Stimulated activated CD4-positive, alpha-beta T cell treated with anti-CD3 and anti-CD28 coated beads, TNF-alpha, amount 100 ng/mL, for 48 hours (primary cell): ENCODE measurements at regions not wholly inside any gene's neighbourhood (a gene's known extent, or its start where the extent isn't known, plus 50 kb on each side); places are given as distances from the start of the nearest gene placed in this dataset.

Experiments used
- DNase-seq, 3 donors: peaks; one replicate each; pipeline ENCODE4 v3.0.0-alpha.2; 2020; ENCODE audit warnings: low read depth in 3 of 3

DNA sequence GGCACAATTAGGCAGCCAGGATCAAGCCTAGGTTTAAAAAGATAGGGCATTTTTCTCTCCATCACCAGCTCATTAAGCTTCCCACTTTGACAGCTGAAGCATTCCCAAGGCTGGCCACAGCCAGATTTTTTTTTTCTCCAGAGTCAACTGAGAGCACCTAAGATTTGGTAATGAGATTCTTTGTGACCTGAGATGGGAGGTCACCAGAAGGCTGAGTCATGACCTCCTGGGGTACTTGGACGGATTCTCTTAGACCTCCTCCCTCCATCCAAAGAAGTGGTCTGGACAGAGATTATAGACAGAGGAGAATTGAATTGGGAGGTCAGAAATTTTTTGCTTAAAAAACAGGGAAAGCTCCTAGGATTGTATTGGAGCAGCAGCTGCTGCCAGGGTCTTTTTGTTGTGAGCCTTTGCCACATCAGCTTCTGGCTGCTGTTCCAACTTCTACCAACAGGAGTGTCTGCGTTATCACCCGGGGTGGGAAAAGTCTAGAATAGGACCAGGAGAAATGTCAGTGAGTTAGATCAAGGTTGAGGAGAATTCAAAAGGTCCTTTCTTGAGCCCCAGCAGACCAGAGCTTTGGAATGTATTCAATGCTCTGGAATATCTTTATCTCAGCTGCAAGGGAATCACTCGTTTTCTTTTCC lies 221.2 kb upstream of the N4BP1 start:
- no peak for DNase-seq

DNA sequence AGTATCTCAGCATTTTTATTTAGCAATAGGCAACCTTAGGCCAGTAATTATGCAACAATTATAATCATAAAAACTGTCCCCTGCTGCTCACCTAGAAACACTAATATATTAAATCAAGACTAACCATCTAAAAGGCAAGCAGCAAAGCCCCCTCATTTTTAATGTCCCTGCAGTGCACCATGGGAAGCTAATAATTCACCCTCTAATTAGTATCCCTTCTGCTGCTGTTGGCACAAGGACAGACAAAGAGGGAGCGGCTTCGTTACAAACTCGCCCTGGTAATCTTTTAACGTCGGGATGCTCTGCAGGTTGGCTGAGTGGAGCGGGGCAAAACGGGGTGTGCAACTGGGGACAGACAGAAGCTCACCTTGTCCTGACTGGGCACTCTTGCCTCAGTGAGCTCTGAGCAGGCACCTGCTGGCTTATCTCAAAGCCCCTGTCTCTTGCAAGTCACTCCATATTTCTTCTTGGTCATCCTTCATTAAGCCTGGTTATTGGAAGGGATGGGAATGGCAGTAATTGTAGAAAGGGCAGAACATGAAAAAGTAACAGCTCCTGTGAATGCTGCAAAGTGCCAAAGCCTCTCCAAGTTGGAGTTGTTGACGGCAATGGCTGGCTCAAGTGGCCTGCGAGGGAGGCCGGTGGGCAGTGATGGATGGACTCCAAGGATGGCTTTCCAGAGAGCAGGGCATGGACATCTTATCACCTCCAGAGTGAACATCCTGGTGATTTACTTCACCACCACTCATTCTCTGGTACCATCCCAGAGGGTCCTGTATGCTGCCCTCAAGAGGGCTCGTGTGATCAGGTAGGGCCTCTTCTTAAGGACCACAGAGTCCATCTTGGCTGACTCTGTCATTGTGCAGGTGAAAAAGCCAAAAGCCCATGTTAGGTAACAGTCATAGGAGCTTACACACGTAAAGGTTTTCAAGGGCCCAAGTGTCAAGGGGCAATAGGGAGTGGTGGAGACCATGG lies 219.6 kb upstream of the N4BP1 start:
- no peak for DNase-seq

DNA sequence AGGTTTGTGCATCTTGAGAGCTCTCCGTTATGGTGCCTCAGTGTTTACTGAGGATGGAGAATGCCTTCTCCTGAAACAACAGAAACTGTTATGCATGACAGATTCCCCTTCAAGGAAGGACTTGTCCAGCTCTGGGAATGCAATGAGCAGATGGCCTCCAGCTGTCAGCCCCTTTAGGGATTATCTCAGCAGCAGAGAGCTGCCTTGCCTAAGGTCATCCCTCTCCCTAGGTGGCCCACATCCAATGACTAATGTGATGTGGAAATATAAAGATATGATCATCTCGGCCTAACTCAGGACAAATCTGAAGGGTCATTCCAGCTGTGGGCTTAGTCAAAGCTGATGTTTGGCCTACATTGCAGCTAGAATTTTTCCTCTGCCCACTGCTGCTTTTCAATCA lies 214.3 kb upstream of the N4BP1 start:
- DNase-seq = no peak

DNA sequence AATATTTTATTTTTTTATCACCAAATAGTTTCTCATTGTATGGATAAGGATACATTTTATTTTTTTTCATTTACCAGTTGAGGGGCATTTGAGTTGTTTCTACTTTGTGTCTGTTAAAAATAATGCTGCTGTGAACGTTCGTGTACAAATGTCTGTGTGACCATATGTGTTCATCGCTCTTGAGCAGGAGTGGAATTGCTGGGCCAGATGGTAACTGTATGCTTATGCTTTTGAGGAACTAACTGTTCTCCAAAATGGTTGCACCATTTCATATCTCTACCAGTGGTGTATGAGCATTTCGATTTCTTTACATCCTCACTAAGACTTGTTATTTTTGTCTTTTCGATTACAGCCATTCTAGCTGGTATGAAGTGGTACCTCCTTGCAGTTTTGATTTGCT lies 212.5 kb upstream of the N4BP1 start:
- DNase-seq = no peak

DNA sequence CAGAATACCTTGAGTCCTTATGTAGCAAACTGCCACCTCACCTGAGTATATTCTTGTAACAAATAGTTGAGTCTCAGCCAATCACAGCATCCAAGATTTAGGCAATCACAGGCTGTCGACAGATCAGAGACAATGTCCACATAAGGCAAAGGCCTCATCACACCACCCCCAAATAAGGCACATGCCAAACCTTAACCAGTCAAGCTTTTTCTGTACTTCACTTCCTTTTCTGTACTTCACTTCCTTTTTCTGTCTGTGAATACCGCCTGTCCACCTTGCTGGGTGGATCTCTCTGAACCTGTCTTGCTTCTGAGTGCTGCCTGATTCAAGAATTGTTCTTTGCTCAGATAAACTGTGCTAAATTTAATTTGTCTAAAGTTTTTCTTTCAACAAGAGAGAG lies 210.4 kb upstream of the N4BP1 start:
- no peak for DNase-seq

DNA sequence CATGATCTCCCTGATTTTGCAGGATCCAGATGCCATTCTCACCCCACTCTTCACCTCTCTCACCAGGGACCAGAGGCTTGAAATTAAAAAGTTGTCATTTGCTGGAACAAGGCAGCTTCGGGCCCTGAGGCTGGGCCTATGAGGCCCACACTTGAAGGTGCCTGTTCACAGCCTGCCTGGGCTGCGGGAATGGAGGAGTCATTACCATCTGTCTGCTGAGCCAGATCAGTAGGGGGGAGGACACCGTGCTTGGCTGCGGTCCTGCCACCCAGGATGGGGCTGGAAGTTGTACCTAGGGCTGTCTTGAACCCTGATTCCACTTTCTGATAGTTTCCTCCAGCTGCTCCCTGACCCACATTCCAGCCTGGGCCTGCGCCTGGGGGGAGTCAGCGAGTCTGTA lies 208.3 kb upstream of the N4BP1 start:
- DNase-seq = no peak

DNA sequence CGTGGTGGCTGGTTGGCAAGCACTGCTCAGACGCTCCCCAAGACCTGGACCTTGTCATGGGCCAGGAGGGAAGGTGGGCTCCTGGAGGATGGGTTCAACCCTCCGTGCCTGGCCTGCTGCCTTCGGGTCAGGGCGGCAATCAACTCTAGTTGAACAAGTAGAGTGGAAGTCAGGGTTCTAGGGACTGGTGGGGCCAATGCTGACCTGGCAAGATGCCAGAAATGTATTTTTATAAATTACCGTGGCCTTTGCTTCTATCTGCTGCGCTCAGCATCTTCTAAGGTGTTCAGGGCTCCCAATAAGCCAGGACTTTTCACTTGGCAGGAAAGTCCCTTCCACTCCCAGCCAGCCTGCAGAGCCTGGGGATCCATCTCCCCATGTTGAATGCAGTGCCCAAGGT lies 207.1 kb upstream of the N4BP1 start:
- DNase-seq = no peak

DNA sequence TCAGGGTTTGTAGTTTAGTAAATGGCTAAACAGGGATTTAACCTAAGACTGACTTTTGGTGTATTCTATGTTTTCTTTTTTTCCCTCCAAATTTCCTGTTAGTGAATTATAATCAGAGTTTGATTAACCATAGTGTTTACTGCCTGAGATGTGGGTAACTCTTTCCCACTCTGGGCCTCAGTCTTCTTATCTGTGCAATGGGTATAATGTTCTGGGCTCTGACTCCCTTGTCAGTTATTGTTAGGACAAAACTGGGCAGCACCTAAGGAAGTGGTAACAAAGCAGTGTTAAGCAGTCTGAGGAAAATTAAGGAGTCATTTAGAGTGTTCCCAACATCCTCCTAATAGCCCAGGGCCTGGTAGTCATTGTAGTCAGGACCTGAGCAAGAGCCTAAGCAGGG lies 206.4 kb upstream of the N4BP1 start:
- DNase-seq = no peak

DNA sequence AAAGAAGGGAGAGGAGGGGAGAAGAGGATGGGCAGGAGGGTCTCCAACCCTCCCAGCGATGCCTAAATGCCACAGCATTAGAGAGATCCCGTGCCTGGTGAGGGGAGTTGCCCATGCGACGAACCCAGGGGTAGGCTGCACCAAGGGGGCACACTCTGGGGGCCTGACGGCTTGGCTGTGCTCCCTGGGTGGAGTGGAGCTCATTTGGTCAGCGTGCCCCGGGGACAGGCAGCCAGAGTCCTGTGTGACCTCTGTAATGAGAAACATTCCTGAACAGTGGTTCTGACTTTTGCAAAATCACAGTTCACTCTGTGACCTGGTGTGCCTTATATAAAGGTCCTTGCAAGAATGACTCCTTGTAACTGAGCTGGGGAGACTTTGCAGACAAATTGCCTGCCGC lies 205.0 kb upstream of the N4BP1 start:
- no peak for DNase-seq

DNA sequence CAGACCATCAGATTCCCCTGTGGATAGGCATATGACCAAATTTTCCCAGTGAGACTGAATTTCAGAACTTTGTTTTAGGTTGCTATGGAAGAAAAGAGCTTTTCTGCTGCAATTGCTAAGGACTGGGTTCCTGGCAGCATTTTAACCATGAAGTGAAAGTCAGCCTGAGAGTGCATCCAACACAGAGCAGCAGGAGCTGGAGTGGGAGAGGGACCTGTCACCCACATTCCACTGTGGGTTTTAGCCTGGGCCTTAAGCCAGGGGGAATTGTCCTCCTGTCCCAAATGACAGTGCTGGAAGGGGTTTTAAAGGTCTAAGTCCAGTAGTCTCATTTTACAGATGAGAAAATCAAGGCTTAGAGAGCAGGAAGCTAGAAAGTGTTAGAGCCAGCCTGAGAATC lies 203.5 kb upstream of the N4BP1 start:
- no peak for DNase-seq

DNA sequence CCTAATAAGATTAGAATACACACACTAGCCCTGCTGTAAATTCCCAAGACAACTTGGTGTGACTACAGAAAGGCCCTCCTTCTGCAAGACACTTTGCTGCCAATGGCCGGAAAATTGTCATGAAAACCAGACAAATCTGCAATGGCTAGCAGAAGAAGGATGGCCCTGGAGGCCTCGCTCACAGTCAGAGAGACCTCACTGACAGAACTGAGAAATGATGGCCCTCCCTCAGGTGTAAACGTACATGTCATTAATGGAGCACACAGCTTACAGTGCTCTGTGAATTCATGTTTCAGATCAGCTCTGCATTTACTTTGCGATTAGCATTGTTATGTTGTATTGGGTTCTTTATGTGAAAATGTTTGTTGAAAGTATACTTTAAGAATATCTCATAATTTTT lies 202.9 kb upstream of the N4BP1 start:
- DNase-seq = no peak

DNA sequence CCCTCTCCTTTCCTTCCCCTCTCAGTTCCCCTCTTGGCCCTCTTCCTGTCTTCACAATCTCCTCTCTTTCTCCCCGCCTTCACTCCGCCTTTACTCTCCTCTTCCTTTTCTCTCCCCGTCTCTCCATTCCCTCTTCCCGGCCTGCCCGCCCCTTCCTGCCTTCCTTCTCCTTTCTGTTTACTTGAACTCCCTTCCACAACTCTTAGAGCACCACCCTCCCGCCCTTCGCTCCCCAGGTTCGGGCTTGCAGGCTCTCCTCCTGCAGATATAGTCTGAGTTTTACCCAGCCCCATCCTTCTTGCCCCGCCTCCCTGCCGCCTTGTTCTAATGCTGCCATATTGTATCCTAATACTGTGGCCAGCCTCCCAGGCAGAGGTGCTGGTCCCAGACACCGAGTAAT lies 201.5 kb upstream of the N4BP1 start:
- DNase-seq = no peak

DNA sequence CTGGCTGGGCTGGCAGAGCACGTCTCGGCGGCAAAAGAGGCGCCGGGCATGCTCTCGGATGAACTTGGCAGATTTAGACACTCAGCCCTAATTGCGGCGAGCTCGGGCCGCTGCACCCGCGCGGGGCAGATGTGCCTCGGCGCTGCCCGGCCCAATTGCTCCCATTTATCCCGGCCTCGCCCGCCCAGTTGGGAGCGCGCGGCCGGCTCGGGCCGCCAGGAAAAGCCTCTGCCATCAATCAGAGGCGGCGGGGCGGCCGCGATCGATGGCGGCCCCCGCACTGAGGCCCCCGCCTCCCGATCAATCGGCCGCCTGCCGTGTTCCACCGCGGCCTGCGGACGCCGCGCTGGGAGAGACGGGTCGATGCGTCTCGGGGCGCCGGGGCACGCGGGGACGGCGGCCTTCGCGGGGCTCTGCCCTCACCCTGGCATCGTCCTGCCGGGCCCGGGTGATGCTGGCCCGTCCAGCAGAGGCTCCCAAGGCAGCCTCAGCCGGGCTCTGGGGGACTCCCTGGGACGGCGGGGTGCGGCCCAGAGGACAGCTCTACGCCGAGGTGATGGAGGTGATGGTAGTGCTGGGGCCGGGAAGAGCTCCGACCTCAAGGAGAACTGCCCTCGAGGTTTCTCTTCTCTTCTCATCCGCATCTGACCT lies 200.9 kb upstream of the N4BP1 start:
- DNase-seq = no peak

DNA sequence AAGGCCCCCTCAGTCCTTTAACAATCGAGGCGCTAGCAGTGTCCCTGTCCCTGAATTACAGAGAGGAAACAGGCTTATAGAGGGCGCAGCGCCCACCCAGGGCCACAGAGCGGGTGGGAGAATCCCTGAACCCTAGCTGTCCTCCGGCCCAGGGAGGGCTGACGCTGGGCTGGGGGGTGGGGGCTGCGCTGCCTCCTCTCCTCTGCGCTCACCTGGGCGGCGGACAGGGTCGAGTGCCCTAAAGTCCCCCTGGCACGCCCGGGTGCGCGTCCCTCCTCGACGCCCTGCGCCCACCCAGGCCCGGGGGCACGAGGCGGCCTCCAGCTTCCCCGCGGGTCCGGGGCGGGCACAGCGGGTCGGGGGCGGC lies 200.4 kb upstream of the N4BP1 start:
- DNase-seq = no peak

DNA sequence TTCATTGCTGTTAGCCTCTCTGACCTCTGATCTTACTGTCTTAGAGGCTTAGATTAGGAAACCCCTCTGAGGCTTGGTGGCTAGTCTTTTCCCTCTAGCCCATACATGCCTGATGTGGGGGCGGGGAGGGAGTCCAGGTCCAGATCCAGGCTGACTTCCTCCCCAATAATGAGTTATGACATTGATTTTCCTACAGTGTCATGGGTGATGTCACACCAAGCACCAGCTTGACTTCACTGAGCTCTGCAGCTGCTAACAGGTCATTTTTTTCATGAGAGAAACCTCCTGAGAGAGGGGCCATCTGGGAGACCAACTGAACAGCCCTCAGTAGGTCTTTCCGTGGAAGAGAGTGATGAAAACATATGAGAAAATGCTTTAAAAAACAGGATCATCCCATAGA lies 180.2 kb upstream of the N4BP1 start:
- no peak for DNase-seq

DNA sequence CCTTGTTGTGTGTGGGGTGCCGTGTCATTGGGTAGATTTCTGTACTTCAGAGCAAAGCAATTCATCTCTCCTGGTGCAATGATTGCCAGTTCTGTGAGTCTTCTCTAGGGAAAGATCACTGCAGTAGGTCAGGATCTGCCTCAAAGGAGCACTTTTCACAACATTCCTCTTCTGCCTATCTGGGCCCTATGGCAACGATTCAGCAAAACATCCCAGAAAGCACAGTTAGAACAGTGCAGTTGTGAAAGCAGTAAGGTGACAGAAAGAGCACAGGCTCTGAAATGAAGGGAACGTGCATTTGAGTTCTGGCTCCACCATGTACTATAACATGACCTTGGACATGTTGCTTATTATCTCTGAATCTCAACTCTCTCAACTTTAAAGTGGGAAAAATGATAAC lies 178.5 kb upstream of the N4BP1 start:
- DNase-seq = no peak

DNA sequence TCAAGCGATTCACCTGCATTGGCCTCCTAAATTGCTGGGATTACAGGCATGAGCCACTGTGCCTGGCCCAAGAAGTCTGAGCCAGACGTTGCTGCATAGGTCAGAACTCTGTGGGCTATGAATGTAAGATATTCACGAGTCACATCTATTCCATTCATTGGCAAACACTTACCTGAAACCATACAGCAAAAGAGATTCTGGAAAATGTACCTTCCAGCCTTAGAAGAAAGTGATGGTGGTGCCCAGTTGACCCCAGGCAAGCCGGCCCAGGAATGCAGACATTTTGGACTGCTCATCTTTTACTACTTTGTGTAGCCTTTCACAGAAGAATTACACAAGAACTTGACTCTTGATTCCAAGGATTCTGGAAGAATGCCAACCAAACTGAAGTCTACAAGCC lies 135.6 kb upstream of the N4BP1 start:
- no peak for DNase-seq

DNA sequence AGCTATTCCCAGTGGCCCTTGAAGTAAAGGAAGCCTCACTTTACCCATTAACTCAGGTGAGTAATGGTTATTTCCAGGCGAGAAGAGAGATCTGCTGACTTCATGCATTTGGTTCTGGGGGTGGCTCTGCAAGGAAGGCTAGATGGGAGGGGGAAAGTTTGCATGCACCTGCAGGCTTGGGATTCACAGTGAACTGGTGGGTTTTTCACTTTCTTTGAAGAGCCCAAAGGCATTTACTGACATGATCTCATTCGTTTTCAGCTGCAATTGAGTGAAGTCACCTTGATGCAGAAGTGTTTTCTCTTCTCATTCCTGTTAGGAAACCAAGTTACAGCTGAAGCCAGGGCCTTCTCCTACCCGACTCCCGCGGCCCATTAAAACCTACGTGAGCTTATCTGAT lies 131.0 kb upstream of the N4BP1 start:
- no peak for DNase-seq

DNA sequence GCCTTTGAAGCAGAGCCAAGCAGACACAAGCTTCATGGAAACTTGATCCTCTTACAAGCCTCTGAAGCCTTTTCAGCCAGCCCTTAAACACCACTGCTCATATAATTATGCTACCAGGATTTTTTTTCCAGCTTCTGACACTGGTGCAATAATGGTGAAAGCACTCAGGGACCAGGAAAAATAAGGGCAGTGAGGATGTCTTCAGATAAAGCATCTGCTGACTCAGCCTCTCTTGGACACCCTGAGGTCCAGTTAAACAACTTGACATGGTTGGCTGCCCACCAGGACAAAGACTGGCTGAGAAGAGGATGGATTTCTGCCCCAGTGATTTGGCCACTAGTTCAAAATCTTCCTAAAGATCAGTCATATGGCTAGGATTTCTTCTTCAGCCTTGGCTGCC lies 124.2 kb upstream of the N4BP1 start:
- no peak for DNase-seq

DNA sequence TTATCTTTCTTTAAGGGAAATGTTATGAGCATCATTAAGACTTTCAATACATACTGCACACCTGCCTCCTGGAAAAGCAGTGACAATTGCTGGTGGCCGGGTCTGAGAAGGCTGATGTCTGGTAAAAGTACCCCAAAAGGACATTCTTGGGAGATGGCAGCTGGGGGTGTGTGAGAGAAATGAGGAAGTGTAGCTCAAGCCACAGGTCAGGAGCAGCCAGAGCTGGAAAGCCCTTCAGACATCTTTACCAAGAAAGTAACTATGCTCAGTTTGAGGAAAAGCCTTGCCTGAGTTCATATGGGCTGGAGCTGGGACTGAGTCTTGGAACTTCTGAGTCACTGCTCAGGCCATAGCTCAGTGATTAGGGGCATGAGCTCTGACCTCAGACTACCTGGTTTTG lies 94.7 kb upstream of the N4BP1 start:
- no peak for DNase-seq

DNA sequence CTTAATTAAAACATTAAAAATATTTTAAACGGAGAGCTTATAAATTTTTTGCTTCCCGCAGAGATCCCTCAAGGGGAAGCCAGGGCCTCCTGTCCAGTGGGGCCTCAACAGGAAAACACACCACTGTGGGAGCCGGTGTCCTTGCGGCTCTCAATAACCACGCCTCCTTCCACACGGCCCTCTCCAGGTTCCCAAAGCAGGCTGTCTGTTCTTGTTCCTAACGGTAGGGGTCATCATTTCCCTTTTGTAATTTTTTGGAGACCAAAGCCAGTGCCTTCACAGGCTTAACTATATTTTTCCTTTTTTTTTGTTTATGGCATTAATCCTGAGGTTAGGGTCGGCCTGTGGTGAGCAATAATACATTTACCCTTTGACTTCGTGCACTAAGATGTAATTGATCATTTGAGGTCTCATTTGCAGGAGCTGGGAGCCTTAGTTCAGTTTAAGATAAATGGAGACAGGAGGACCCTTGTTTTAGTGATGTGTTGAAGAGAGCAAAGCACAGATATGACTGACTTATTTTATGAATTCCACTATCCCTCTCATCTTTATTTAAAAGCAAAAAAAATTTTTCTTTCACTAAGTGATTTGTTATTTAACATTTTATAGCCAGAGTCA lies 77.5 kb upstream of the N4BP1 start:
- peak in 2 of 3 donors; percentile 5 to 11 for DNase-seq

DNA sequence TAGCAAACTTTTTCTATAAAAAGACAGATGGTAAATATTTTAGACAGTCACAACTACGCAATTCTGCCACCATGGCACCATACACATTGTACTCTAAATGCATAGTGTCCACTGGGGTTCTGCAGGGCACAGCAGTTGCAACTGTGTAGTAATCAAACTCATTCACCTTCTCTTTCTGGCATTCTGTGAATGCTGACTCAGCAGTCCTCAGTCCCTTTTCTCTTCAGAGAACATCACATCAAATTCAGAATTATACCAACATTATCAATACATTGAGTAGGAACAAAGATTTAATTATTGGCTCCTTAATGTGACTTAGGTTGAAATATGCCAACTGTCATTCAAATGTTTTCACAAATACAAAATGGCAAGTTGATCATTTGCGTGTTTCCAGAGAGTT lies 74.2 kb upstream of the N4BP1 start:
- DNase-seq = no peak

DNA sequence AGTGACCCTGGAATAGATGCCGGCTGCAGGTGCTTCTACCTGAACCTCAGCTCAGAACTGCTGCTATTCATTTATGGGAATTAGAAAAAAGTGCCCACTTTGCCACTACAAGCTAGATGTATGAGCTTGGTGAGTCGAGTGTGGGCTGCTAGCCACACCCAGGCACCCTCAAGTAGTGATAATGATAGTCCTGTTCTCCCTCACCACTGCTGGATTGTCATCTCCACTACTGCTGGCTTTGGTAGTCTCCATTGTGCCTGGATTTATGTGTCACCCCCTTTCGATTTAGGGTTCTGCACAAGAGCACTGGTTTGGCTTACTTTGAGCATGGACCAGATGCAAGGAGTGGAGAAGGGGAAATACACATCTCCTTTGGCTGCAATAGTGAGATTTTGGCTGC lies 73.0 kb upstream of the N4BP1 start:
- no peak for DNase-seq
